ENCODE measurements at regions not wholly inside any gene's neighbourhood (a gene's known extent, or its start where the extent isn't known, plus 50 kb on each side); places are given as distances from the start of the nearest gene placed in this dataset.

DNA sequence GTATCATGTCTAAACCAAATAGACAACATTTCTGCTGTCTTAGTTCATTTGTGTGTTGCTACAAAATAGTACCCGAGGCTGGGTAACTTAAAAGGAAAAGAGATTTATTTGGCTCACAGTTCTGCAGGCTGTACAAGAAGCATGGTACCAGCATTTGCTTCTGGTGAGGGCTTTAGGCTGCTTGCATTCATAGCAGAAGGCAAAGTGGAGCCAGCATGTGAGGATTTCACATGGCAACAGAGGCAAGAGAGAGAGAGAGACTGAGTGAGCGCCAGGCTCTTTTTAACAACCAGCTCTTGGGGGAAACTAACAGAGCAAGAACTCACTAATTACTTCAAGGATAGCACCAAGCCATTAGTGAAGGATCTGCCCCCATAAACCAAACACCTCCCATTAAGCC lies 271.4 kb upstream of the SRRM4 start:
- TF ChIP-seq, protein P1, sequence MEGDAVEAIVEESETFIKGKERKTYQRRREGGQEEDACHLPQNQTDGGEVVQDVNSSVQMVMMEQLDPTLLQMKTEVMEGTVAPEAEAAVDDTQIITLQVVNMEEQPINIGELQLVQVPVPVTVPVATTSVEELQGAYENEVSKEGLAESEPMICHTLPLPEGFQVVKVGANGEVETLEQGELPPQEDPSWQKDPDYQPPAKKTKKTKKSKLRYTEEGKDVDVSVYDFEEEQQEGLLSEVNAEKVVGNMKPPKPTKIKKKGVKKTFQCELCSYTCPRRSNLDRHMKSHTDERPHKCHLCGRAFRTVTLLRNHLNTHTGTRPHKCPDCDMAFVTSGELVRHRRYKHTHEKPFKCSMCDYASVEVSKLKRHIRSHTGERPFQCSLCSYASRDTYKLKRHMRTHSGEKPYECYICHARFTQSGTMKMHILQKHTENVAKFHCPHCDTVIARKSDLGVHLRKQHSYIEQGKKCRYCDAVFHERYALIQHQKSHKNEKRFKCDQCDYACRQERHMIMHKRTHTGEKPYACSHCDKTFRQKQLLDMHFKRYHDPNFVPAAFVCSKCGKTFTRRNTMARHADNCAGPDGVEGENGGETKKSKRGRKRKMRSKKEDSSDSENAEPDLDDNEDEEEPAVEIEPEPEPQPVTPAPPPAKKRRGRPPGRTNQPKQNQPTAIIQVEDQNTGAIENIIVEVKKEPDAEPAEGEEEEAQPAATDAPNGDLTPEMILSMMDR (conservative IDR thresholded peaks at IDR 0.05 in 1 of 2, IDR thresholded peaks at IDR 0.05 in 1 of 2; ENCODE audit: low read depth in 1 of 2, low read length in 2 of 2) = no peak
- no peak for TF ChIP-seq EZH2 (IDR thresholded peaks at IDR 0.05; ENCODE audit: low read length, missing control alignments)
